HG03457 (cell line): ENCODE measurements at regions not wholly inside any gene's neighbourhood (a gene's known extent, or its start where the extent isn't known, plus 50 kb on each side); places are given as distances from the start of the nearest gene placed in this dataset.
"Not testable (repeated sequence)": the region's sequence is repeated elsewhere in the genome, so short reads cannot be mapped to it uniquely, and the experiment has no call there.

Source experiments
- ATAC-seq: cut with Tn5 transposase; IDR thresholded peaks from one replicate; pipeline ENCODE4 v1.9.1; 2021; ENCODE audit warnings: moderate number of reproducible peaks; ENCODE audit not compliant: unreplicated experiment

DNA sequence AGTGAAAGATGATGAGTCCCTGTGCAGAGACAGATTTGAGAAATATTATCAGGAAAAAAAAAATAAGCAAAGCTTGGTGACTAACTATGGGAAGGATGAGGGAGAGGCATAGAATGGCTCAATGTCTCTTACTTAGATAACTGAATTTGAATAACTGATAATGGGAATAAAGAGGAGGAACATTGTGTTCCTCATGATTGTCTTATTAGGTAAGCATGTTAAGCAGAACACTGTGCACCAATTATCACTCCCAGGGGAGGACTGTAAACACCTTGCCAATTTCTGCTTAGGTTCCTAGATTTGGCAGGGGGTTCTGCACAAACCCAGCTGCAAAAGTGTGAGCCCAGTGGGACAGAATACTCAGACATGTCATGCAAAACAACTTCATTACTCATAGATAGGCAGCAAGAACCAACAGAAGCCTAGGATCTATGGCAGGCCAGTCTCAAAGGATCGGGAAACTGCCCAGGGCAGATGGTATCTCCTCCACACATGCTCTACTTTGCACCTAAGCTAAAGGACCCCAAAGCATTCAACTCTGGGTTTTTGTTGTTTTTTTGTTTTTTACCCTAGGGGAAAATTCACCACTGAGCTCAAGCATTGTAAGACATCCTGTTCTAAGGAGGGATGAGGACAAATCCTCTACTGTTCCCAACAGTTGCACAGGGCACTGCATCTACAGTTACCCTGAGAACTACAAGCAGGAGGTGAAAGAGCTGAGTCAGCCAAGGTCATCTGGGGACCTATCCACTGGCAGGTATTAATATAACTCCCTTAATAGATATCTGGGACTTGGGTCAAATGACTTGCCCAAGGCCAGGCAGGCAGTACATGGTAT is 907.0 kb downstream of the RAPGEF2 start:
- ATAC-seq, result no peak

DNA sequence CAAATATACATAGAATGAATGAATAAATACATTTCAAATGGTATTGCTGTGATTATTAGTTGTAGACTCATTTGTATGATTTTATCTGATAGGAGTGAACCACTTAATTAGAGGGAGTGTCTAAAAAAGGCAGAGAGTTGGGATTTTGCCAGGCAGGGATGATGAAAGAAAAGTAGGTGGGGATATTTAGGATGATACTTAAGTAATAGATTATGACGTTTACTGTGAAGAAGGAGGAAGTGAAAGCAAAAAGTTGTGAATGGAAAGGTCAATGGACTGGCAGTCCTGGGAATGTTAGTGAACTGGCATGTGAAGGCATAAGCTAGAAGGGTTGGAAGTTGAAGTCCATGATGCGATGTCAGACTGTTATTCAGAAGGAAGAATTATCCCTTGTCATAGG is 917.1 kb downstream of the RAPGEF2 start:
- no peak for ATAC-seq

DNA sequence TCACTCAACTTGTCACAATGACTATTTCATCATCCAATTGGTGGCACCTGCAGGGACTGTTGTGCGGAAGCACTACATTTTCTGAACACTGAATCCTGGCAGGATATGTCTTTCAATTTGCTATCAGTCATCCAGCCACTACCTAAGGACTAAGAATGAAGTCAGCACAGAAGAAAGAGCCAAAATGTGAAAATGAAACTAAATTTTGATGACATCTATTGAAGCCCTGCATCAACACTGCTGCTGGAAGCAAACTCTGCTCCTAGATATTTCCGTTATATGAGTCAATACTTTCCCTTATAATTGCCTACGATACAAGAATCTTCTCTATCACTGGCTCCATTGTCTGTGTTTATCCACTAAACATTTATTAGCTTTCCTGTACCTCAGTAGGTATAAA is 917.9 kb downstream of the RAPGEF2 start:
- no peak for ATAC-seq

DNA sequence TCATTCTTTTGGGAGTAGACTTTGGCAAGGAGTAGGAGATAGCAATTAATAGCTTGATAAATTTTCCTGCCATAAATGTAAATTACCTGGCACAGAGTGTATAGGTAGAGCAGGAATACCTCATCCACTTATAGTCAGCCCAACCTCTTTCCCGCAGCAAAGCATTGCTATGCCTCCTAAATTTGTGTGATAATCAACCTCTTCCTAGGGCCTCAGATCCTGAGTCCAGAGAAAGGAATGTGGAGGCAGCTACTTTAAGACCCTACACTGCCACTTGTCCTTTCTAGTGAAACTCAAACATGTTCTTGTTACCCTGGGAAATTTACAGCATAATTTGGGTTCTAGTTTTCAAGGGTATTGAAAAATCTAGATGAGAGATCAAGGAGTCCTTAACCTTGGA is 919.0 kb downstream of the RAPGEF2 start:
- ATAC-seq, result no peak

DNA sequence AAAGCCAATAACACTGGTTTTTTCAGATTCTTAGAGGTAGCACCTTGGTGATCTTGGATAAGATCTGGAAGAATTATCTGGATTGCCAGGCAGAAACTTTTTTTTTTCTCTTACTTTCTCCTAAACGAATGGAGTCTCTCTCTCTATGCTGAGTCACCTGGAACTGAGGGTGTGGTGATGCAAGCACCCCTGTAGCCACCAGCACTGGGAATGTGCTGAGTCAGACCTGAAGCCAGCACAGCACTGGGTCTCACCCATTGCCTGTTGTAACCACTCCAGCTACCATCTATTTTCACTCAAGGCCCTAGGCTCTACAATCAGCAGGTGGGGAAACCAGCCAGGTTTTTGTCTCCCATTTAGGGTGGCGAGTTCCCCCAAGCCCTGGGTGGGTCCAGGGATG is 923.8 kb downstream of the RAPGEF2 start:
- ATAC-seq, result no peak

DNA sequence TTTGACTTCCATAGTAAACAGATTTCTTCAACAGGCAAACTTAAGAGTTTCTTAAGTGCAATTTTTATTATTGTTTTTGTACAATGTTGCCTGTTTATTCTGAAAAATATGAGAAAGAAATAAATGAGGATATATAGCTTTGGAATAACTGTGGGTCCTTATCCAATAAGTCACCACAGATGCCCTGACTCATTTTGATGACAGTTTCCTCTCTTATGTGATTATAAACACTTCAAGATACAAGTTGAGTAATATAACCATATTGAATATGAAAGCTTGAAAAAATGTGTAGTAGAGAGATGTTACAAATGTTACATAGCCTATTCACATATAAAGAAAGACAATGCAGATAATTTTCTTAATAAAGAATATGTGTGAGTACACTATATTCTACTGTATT is 931.6 kb downstream of the RAPGEF2 start:
- no peak for ATAC-seq

DNA sequence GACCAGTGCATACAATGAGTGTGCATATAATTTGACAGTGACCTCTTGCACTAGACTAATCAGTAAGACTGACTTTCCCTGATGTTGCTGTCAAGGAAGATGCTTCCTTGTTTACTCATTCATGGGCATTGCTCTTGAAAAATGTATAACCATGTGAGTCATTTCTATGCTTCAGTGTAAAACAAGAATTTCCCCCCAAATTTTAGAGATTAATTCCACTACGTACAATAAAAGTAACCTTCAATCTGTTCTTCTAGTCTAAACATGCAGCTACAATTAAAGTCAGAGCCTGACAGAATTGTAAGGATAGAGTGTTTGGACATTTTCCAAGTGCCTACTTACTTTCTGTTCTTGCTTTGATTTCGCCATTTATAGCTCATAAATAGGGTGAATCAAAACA is 935.7 kb downstream of the RAPGEF2 start:
- ATAC-seq, result no peak

DNA sequence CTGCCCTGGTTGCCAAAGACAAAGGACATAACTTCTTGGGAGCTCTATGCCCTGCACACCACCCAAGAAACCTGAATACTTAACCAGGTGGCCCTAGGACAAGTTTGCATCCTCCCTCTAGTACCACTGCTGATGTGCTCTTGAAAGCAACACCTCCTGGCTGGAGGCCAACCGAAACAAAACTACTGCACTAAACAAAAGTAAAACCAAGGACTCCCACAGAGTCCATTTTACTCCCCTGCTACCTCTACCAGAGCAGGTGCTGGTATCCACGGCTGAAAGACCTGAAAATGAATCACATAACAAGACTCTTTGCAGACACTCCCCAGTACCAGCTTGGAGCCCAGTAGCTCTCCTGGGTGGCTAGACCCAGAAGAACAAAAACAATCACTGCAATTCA is 941.8 kb downstream of the RAPGEF2 start:
- no peak for ATAC-seq

DNA sequence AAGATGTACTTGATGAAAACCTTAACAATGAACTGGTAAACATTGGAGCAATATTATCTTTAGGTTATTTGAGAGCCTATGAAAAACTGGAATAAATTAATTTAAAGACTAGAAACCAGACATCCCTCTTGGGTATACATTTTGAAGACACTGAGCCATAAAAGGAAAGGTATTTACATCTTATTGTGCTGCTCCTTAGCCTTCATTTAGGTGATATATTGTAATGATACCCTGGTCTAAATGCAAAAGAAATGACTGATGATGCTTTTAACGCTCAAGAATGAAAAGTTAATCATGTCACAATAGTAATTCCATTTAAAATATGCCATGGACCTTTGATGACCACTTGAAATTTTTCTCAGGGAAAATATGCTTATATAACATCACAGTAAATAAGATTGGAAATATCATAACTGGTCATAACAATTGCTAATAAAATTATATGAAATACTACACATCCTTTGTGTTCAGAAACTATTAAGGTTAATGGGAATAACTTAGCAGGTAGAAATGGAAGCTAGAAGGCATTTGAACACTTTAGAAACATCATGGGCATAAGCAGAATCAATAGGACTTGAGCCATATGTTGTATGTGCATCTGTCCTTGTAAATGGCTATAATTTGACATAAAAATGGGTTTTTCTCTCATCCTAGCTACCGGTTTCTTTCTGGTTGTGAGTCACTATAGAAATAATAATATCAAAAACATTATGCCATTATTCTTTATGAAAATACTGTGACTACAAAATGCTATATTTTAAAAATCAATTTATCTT is 979.7 kb downstream of the RAPGEF2 start:
- ATAC-seq, result no peak

DNA sequence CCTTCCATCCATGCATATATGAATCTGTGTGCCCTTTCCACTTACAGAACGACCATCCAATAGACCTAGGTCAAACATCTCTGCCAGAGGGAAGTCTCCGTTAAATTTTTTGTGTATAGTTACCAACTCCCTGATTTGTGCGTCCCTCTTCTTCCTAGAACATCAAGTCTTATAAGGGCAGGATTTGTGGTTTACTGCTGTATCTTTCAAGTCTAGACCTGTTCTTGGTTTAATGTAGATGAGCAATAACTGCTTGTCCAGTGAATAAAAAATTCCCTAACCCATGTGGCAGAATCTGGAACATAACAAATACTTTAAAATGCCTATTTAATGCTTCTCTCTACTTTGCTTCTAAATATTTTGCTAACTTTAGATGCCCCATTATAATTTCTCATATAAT is 988.8 kb downstream of the RAPGEF2 start:
- no peak for ATAC-seq

DNA sequence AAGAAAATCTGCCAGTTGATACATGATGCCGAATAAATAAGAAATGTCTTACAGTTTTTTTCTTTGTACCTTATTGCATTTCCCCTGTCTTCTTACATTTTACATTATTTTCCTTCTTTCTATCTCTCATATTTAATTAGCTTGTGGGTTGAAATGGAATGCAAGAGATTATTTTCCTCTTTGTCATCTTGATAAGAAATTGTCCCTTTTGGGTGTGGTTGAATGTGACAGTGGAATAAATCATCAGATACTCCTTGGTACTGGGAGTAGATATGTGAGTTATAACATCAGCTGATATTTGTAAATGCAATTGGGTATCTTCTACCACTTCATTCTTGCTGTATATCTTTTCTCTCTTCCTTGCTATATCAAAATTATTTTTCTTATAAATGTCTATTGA is 997.4 kb downstream of the RAPGEF2 start:
- no peak for ATAC-seq

DNA sequence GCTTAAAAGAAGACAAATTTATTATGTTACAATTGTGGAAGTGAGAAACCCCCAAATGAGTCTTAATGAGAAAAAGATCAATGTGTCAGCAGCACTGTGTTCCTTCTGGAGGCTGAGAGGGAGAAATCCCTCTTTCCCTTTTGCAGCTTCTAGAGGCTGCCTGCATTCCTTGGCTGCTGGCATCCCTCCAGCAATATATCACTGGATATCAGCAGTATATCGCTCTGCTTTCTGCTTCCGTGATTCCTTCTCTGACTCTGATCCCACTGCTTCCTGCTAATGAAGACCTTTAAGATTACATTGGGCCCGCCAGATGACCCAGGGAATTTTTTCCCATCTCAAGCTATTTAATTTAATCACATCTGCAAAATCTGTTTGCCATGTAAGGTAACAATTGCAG is 1008.0 kb downstream of the RAPGEF2 start:
- no peak for ATAC-seq

DNA sequence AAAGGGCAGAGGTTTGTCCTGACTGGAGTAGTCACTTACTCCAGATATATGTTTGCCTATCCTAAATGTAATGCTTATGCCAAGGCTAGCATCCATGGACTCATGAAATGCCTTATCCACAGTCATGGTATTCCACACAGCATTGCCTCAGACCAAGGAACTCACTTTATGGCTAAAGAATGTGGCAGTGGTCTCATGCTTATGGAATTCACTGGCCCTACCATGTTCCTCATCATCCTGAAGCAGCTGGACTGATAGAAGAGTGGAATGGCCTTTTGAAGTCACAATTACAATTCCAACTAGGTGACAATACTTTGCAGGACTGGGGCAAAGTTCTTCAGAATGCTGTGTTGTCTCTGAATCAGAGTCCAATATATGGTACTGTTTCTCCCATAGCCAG is 1014.8 kb downstream of the RAPGEF2 start:
- ATAC-seq, result no peak

DNA sequence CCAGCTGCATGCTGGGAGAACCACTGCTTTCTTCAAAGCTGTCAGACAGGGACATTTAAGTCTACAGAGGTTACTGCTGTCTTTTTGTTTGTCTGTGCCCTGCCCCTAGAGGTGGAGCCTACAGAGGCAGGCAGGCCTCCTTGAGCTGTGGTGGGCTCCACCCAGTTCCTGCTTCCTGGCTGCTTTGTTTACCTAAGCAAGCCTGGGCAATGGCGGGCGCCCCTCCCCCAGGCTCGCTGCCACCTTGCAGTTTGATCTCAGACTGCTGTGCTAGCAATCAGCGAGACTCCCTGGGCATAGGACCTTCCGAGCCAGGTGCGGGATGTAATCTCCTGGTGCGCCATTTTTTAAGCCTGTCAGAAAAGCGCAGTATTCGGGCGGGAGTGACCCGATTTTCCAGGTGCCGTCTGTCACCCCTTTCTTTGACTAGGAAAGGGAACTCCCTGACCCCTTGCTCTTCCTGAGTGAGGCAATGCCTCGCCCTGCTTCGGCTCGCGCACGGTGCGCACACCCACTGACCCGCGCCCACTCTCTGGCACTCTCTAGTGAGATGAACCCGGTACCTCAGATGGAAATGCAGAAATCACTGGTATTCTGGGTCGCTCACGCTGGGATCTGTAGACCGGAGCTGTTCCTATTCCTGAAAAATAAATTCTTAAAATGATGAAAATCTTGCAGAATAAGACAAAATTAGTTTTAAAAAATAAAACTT is 1022.9 kb downstream of the RAPGEF2 start:
- not testable (repeated sequence) for ATAC-seq

DNA sequence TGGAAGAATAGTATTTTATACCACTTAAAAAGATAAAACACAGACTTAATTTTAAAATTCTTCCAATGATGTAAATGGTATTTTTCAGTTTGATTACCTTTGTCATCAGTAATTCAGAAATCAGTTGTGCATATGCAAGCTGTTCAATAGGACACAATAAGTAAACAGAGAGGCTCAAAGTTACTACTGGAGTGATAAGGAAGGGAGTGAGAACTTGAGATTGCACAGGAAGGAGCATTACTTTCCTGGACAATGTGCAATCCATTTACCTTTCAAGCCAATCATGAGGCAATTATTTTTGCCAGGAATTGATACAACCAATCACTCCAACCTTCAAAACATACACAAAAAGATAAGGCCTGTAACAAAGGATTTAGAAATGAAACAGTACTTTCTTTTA is 1024.3 kb downstream of the RAPGEF2 start:
- ATAC-seq, result no peak

DNA sequence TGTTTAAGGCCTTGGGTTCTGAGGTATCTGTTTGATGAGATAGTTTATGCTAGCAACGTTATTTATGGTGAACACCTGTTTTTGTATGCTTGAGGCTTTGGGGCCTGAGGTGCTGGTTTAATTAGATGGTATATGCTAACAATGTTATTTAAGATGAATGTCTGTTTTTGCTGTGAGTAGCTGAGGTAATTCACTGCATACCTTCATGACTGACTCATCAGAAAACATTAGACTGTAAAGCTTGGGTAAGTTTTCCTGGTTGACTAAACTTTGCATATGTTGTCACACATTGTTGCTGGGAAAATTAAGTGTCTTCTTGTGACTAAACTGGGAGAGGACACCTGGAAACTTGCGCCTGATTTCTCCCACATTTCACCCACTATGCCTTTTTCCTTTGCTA is 1026.6 kb downstream of the RAPGEF2 start:
- no peak for ATAC-seq

DNA sequence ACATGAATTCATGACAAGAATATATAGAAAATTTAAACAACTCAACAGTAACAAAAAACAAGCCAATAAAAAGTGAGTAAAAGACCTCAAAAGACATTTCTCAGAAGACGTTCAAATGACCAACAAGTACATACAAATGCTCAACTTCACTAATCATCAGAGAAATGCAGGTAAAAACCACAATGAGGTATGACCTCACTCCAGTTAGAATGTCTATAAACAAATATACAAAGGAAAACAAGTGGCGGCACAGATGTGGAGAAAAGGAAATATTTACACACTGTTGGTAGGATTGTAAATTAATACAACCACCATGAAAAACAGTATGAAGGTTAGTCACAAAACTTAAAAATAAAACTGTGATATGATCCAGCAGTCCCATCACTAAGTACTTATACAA is 1033.1 kb downstream of the RAPGEF2 start:
- no peak for ATAC-seq

DNA sequence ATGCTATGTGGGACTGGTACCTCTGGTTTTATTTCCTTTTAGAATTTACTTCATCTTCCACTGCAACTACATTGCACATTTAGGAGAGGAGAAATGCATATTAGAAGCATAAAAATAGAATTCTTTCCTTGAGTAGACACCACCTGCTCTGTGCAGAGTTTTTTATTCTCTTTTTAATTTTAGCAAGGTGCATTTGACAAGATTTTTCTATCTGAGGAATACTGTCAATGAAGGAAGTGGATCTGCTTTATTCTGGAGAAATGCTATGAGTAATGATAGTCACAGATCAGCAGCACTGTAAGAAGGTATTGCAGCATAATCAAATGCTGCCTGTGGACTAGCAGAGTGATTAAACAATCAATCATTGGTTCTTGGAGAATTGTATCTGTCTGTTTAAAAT is 1038.3 kb downstream of the RAPGEF2 start:
- ATAC-seq, result no peak

DNA sequence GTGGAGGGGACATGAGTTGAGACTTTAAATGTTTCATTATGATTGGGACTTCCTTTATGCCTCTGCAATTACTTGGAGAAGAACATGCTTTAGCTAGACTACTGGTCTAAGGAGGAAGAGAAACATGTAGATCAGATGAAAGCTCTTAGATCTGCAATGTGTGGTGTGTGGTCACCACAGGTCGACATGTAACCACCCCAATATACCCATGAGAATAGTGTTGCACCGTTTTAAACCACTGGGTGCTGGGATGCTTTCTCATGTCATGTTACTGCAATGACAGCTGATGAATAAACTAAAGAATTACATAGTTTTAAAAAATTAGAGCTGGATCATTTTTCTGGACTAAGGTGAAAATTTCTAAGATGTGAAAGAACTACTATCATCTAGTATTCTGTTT is 1039.7 kb downstream of the RAPGEF2 start:
- ATAC-seq, result peak; percentile 100

DNA sequence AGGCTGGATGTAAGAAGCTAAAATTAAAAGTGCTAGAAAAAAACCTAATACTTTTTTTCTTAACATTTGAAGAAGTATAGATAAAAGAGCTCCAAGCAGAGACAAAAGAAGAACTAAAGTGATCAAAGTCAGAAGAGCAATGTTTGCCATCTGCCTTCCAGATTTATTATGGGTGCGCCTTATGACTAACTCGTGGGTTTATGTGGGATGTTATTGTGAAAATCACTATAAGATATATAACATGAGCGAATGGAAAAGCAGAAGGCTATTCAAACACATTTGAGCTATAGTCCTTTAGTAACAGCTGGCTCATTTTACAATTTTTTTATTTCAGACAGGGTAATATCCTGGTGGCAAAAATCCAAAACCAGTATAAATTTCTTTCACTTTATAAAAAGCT is 1040.7 kb downstream of the RAPGEF2 start:
- no peak for ATAC-seq

DNA sequence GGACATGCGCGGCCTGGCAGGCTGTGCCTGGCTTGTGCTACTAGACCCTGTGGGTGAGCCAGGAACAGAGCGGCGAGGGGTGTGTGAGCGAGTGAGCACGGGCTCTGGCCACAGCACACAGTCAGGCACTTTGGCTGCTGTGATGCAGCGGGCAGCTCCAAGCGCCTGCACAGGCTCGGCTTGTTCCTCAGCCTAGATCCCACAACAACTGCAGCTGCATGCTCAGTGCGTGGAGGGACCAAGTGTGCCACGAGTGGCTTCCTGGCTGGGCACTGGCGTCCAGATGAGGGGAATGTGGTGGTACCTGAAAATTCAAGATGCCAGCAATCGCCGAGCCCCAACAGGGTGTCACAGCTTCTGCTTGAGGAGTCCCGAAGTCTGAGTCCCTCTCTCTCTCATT is 1056.6 kb downstream of the RAPGEF2 start:
- ATAC-seq, result no peak

DNA sequence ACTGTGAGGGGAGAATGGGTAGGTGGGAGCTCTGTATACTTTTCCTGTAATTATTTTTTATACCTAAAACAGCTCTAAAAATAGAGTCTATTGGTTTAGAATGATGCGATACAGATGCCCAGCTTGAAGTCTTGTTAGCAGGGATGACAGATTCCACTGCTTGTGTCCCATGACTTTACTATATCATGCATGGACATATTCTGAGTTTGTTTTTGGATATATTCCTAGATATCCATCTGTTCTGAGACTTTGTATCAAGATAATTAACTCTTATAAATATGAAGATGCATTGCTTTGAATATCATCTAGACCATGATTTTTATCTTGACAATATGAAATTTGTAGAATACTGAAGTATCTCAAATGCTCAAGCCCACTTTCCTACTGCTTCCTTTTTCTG is 1058.1 kb downstream of the RAPGEF2 start:
- no peak for ATAC-seq
